Mesenchymal stem cell (in vitro differentiated cells and primary cell): ENCODE measurements at regions not wholly inside any gene's neighbourhood (a gene's known extent, or its start where the extent isn't known, plus 50 kb on each side); places are given as distances from the start of the nearest gene placed in this dataset.

Experiments used
- DNase-seq: peaks from one replicate; pipeline ENCODE4 v3.0.0-alpha.2; 2013
- H2AFZ ChIP-seq: one replicate; pipeline ENCODE4 v1.6.1; 2013; ENCODE audit warnings: low read depth, mild to moderate bottlenecking, control low read depth, inconsistent platforms, low read length, moderate library complexity
- H2AK5ac ChIP-seq: 2 replicates; pipeline ENCODE4 v1.6.1; 2013; ENCODE audit warnings: low read length, moderate library complexity, mild to moderate bottlenecking, inconsistent platforms; ENCODE audit not compliant: severe bottlenecking
- H2BK120ac ChIP-seq: one replicate; pipeline ENCODE4 v1.6.1; 2013; ENCODE audit warnings: low read depth, mild to moderate bottlenecking, inconsistent platforms, low read length, moderate library complexity
- H2BK12ac ChIP-seq, 2 experiments: one replicate each; pipeline ENCODE4 v1.6.1; 2013; ENCODE audit warnings: inconsistent platforms in 2 of 2, low read length in 2 of 2, mild to moderate bottlenecking in 2 of 2, moderate library complexity in 2 of 2, control low read depth in 1 of 2
- H2BK15ac ChIP-seq: one replicate; pipeline ENCODE4 v1.6.1; 2013; ENCODE audit warnings: mild to moderate bottlenecking, low read depth, inconsistent platforms; ENCODE audit not compliant: poor library complexity, severe bottlenecking
- H2BK5ac ChIP-seq: 2 replicates; pipeline ENCODE4 v1.6.1; 2013; ENCODE audit warnings: low read depth, mild to moderate bottlenecking, low read length, control low read depth, inconsistent platforms; ENCODE audit not compliant: poor library complexity, severe bottlenecking
- H3K14ac ChIP-seq, 2 experiments: one replicate each; pipeline ENCODE4 v1.6.1; 2013; ENCODE audit warnings: inconsistent platforms in 2 of 2, low read length in 2 of 2, control low read depth in 1 of 2, mild to moderate bottlenecking in 1 of 2, moderate library complexity in 1 of 2
- H3K18ac ChIP-seq, 2 experiments: one replicate each; pipeline ENCODE4 v1.6.1; 2013; ENCODE audit warnings: inconsistent platforms in 2 of 2, low read length in 2 of 2, control low read depth in 1 of 2, low read depth in 1 of 2, mild to moderate bottlenecking in 1 of 2
- H3K23ac ChIP-seq, 2 experiments: one replicate each; pipeline ENCODE4 v1.6.1; 2013; ENCODE audit warnings: inconsistent platforms in 2 of 2, low read length in 2 of 2, mild to moderate bottlenecking in 2 of 2, moderate library complexity in 2 of 2, control low read depth in 1 of 2
- H3K27ac ChIP-seq: 2 replicates; pipeline ENCODE4 v1.5.1; 2013; ENCODE audit warnings: mild to moderate bottlenecking, moderate library complexity, low read length, control low read depth, inconsistent platforms; ENCODE audit not compliant: poor library complexity, severe bottlenecking
- H3K27me3 ChIP-seq, 2 experiments: 2 replicates each; pipeline versions ENCODE4 v1.6.1 to v1.7.0; 2013; ENCODE audit warnings: low read length in 2 of 2, mild to moderate bottlenecking in 2 of 2, moderate library complexity in 2 of 2, control low read depth in 1 of 2, inconsistent platforms in 1 of 2; ENCODE audit not compliant: control insufficient read depth in 1 of 2, insufficient read depth in 1 of 2
- H3K36me3 ChIP-seq, 2 experiments: 2 replicates each; pipeline versions ENCODE4 v1.6.1 to v1.7.0; 2013; ENCODE audit warnings: low read length in 2 of 2, control low read depth in 1 of 2, inconsistent platforms in 1 of 2, low read depth in 1 of 2, mild to moderate bottlenecking in 1 of 2; ENCODE audit not compliant: insufficient read depth in 2 of 2, control insufficient read depth in 1 of 2
- H3K4ac ChIP-seq, 2 experiments: one replicate each; pipeline ENCODE4 v1.6.1; 2013; ENCODE audit warnings: inconsistent platforms in 2 of 2, low read length in 2 of 2, mild to moderate bottlenecking in 2 of 2, moderate library complexity in 2 of 2, control low read depth in 1 of 2, low read depth in 1 of 2
- H3K4me1 ChIP-seq: 2 replicates; pipeline ENCODE4 v1.6.1; 2013; ENCODE audit warnings: low read depth, low read length, control low read depth; ENCODE audit not compliant: control insufficient read depth, insufficient read depth
- H3K4me2 ChIP-seq: 2 replicates; pipeline ENCODE4 v1.6.1; 2013; ENCODE audit warnings: low read length, mild to moderate bottlenecking, inconsistent platforms; ENCODE audit not compliant: poor library complexity, severe bottlenecking
- H3K4me3 ChIP-seq, 2 experiments: 2 replicates each; pipeline versions ENCODE4 v1.5.1 to v1.7.0; 2013; ENCODE audit warnings: low read length in 2 of 2, mild to moderate bottlenecking in 2 of 2, control low read depth in 1 of 2, low read depth in 1 of 2; ENCODE audit not compliant: insufficient read depth in 1 of 2
- H3K79me1 ChIP-seq: replicated peaks from 2 replicates; pipeline ENCODE4 v1.6.1; 2013; ENCODE audit warnings: mild to moderate bottlenecking, control low read depth, low read length, inconsistent platforms; ENCODE audit not compliant: poor library complexity, severe bottlenecking
- H3K9ac ChIP-seq: 2 replicates; pipeline ENCODE4 v1.7.0; 2013; ENCODE audit warnings: mild to moderate bottlenecking, low read length, moderate library complexity
- H3K9me3 ChIP-seq: 2 replicates; pipeline ENCODE4 v1.7.0; 2013; ENCODE audit warnings: mild to moderate bottlenecking, low read length; ENCODE audit not compliant: control insufficient read depth
- H4K8ac ChIP-seq: one replicate; pipeline ENCODE4 v1.6.1; 2013; ENCODE audit warnings: inconsistent platforms, mild to moderate bottlenecking, low read length, moderate library complexity
- H4K91ac ChIP-seq: one replicate; pipeline ENCODE4 v1.6.1; 2013; ENCODE audit warnings: mild to moderate bottlenecking, low read length, inconsistent platforms
- WGBS: methylation state at CpG from one replicate; pipeline ENCODE4 v1.1.7; 2013; ENCODE audit warnings: mixed read lengths; 5-methylcytosine and 5-hydroxymethylcytosine counted together

- Histone ChIP-seq H3K27ac (no peak overlapping the region), H4K91ac (no peak overlapping the region), H3K4ac (no peak overlapping the region), H2AFZ (no peak overlapping the region), H3K23ac (no peak overlapping the region), H3K14ac (no peak overlapping the region), H3K4me1 (no peaks in the 10 kb centered on the region), H3K9me3 (peaks cover 7% of the 10 kb centered on the region), H3K27me3 (no peaks in the 10 kb centered on the region), H2AK5ac (no peak overlapping the region), H3K79me1 (no peaks in the 10 kb centered on the region), H3K36me3 (no peaks in the 10 kb centered on the region), H4K8ac (no peak overlapping the region), H2BK120ac (no peak overlapping the region), H3K4me3 (no peak overlapping the region), H2BK12ac (no peak overlapping the region), H3K9ac (no peak overlapping the region), H3K4me2 (no peak overlapping the region), H3K18ac (no peak overlapping the region), H2BK15ac (no peak overlapping the region), H2BK5ac (no peak overlapping the region)
- WGBS, result 75% methylated on average over 5 of the region's 6 CpGs
- DNase-seq, result no peak
Observed at GRCh38 chr10:37566332-37566731, 291.1 kb downstream of the ZNF248 start.

DNA sequence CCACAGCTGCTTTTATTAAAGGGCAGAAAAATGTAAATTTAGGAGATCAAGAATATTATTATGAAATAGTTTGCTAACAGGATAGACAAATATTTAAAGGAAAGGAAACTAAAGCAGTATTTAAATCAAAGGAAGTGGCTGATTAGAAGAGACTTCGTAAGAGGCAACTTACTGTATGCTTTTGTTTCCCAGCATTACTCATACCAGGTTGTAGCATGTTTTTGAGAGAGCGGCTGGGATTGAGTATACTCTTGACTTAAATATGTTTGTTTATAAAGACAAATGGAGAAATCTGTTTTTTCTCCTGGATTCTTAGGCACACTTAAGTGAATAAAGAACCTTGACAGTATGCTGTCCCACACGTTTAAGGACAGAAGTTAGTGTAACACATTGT lies 293.7 kb downstream of the ZNF248 start:
- Histone ChIP-seq H3K27me3 (no peaks in the 10 kb centered on the region), H3K9ac (no peak overlapping the region), H3K36me3 (no peaks in the 10 kb centered on the region), H2AK5ac (no peak overlapping the region), H2BK15ac (no peak overlapping the region), H3K14ac (no peak overlapping the region), H2BK5ac (no peak overlapping the region), H4K8ac (no peak overlapping the region), H3K79me1 (no peaks in the 10 kb centered on the region), H2BK120ac (no peak overlapping the region), H3K4me1 (no peaks in the 10 kb centered on the region), H2BK12ac (no peak overlapping the region), H2AFZ (no peak overlapping the region), H4K91ac (no peak overlapping the region), H3K4ac (no peak overlapping the region), H3K18ac (no peak overlapping the region), H3K4me2 (no peak overlapping the region), H3K9me3 (no peaks in the 10 kb centered on the region), H3K23ac (no peak overlapping the region), H3K27ac (no peak overlapping the region), H3K4me3 (no peak overlapping the region)
- WGBS, result 50% methylated on average over 1 of the region's 3 CpGs
- DNase-seq, result no peak

- Histone ChIP-seq H2BK120ac (no peak overlapping the region), H3K4me1 (no peaks in the 10 kb centered on the region), H3K9me3 (no peaks in the 10 kb centered on the region), H2AFZ (no peak overlapping the region), H3K36me3 (no peaks in the 10 kb centered on the region), H3K79me1 (no peaks in the 10 kb centered on the region), H2BK12ac (no peak overlapping the region), H3K9ac (no peak overlapping the region), H3K27me3 (no peaks in the 10 kb centered on the region), H3K27ac (no peak overlapping the region), H3K14ac (no peak overlapping the region), H3K4me3 (no peak overlapping the region), H4K91ac (no peak overlapping the region), H2BK15ac (no peak overlapping the region), H3K4ac (no peak overlapping the region), H3K18ac (no peak overlapping the region), H3K4me2 (no peak overlapping the region), H2AK5ac (no peak overlapping the region), H4K8ac (no peak overlapping the region), H2BK5ac (no peak overlapping the region), H3K23ac (no peak overlapping the region)
- 38% methylated on average over 1 of the region's 1 CpG for WGBS
- no peak for DNase-seq
Observed at GRCh38 chr10:37563107-37563714, 294.2 kb downstream of the ZNF248 start.

DNA sequence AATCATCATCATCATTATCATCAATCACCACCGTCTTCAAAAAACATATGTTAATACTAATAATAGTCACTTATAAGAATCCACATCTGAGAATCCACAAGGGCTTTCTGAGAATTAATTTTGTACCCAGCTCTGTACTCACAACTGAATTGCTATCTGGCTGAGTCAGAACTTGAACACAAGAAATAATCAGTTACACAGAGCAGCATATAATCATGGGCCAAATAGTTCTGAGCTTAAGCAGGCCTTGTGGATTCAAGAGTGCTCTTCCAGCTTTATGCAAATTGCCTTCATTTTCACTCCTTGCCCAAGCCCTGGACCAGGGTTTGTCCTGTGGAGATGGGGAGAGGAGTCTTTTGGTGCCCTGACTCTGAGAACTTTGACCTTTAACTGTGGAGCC lies 304.5 kb downstream of the ZNF248 start:
- no peaks in the 10 kb centered on the region for H3K36me3 ChIP-seq
- no peaks in the 10 kb centered on the region for H3K9me3 ChIP-seq
- H2AK5ac ChIP-seq, result no peak overlapping the region
- 81% methylated on average over 1 of the region's 1 CpG for WGBS
- no peaks in the 10 kb centered on the region for H3K27me3 ChIP-seq
- H3K23ac ChIP-seq, result no peak overlapping the region
- H3K18ac ChIP-seq, result no peak overlapping the region
- H3K9ac ChIP-seq, result no peak overlapping the region
- H4K8ac ChIP-seq, result no peak overlapping the region
- no peaks in the 10 kb centered on the region for H3K4me1 ChIP-seq
- H2BK12ac ChIP-seq, result no peak overlapping the region
- H2BK120ac ChIP-seq, result no peak overlapping the region
- H3K27ac ChIP-seq, result no peak overlapping the region
- no peak overlapping the region for H2BK5ac ChIP-seq
- H3K4me3 ChIP-seq, result no peak overlapping the region
- H2BK15ac ChIP-seq, result no peak overlapping the region
- H4K91ac ChIP-seq, result no peak overlapping the region
- no peak overlapping the region for H3K4ac ChIP-seq
- no peak overlapping the region for H3K4me2 ChIP-seq
- H3K14ac ChIP-seq, result no peak overlapping the region
- H2AFZ ChIP-seq, result no peak overlapping the region
- DNase-seq, result no peak
- no peaks in the 10 kb centered on the region for H3K79me1 ChIP-seq
